ENCODE measurements at regions not wholly inside any gene's neighbourhood (a gene's known extent, or its start where the extent isn't known, plus 50 kb on each side); places are given as distances from the start of the nearest gene placed in this dataset.

DNA sequence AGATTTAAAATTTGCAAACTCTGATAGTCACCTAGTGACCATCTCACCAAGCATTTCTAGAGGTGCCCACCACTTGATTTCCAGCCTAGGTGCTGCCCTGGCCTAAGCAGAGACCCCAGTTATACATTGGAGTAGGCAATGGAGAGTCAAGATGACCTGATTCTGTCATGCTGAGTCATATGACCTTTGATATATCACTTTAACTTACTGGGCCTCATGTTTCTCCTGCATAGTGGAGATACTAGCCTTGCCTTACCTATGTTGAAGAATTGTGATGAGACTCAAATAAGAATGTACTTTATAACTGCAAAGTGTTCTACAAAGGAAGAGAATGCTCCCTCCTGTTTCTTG, 75.5 kb upstream of the XCR1 start (continued):
- TF ChIP-seq, protein P1, sequence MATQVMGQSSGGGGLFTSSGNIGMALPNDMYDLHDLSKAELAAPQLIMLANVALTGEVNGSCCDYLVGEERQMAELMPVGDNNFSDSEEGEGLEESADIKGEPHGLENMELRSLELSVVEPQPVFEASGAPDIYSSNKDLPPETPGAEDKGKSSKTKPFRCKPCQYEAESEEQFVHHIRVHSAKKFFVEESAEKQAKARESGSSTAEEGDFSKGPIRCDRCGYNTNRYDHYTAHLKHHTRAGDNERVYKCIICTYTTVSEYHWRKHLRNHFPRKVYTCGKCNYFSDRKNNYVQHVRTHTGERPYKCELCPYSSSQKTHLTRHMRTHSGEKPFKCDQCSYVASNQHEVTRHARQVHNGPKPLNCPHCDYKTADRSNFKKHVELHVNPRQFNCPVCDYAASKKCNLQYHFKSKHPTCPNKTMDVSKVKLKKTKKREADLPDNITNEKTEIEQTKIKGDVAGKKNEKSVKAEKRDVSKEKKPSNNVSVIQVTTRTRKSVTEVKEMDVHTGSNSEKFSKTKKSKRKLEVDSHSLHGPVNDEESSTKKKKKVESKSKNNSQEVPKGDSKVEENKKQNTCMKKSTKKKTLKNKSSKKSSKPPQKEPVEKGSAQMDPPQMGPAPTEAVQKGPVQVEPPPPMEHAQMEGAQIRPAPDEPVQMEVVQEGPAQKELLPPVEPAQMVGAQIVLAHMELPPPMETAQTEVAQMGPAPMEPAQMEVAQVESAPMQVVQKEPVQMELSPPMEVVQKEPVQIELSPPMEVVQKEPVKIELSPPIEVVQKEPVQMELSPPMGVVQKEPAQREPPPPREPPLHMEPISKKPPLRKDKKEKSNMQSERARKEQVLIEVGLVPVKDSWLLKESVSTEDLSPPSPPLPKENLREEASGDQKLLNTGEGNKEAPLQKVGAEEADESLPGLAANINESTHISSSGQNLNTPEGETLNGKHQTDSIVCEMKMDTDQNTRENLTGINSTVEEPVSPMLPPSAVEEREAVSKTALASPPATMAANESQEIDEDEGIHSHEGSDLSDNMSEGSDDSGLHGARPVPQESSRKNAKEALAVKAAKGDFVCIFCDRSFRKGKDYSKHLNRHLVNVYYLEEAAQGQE (IDR thresholded peaks at IDR 0.05; ENCODE audit: borderline replicate concordance), result no peak
- TF ChIP-seq, protein P1 (CRISPR knock-in tag; IDR thresholded peaks at IDR 0.05; ENCODE audit: low read depth), result no peak
- TF ChIP-seq TBP (optimal IDR thresholded peaks at IDR 0.05; ENCODE audit: low read depth, low read length) (no peak), PHB (CRISPR knock-in tag; IDR thresholded peaks at IDR 0.05) (no peak), ZNF699 (CRISPR knock-in tag; IDR thresholded peaks at IDR 0.05; ENCODE audit: insufficient replicate concordance) (no peak), ZNF175 (CRISPR knock-in tag; IDR thresholded peaks at IDR 0.05; ENCODE audit: low read depth) (no peak), HDAC8 (tag; IDR thresholded peaks at IDR 0.05) (no peak), ZNF316 (IDR thresholded peaks at IDR 0.05) (0 out of 2 replicates have a peak, but pooled peaks have one; percentile 26), ZNF785 (CRISPR knock-in tag; IDR thresholded peaks at IDR 0.05) (no peak)
